PC-9 (cell line): ENCODE measurements at regions not wholly inside any gene's neighbourhood (a gene's known extent, or its start where the extent isn't known, plus 50 kb on each side); places are given as distances from the start of the nearest gene placed in this dataset.

Source experiments
- BruUV-seq: library from RNA; stranded (reverse); fragments of 400-500 nt; replicated peaks from 2 replicates; lab custom pipeline; 2021; lab: Mats Ljungman, UMichigan
- CTCF ChIA-PET: fragments of 300-600 bp; sonication (Branson Sonifier 250); formaldehyde crosslinking; loops from one replicate; lab custom pipeline; 2022; ENCODE audit warnings: antibody characterized with exemption; lab: Charles Lee
- POLR2A ChIA-PET: fragments of 300-600 bp; sonication (Branson Sonifier 250); formaldehyde crosslinking; loops from one replicate; lab custom pipeline; 2022; ENCODE audit warnings: antibody characterized with exemption; ENCODE audit not compliant: unreplicated experiment; lab: Charles Lee
- DNase-seq, 2 experiments: peaks; one replicate each; pipeline versions ENCODE4 v3.0.0 to v3.0.0-alpha.2; 2015 to 2022; ENCODE audit warnings: mixed read lengths in 1 of 2
- H2AFZ ChIP-seq: fragments of 200-600 bp; sonication (generic); 2 replicates; pipeline ENCODE4 v1.8.1; 2017; ENCODE audit warnings: antibody characterized with exemption
- H3F3A ChIP-seq: fragments of 200-600 bp; sonication (generic); 2 replicates; pipeline ENCODE4 v1.8.1; 2017; ENCODE audit warnings: antibody characterized with exemption, mild to moderate bottlenecking, low read depth; ENCODE audit not compliant: insufficient read depth
- H3K27ac ChIP-seq: fragments of 200-600 bp; sonication (generic); 2 replicates; pipeline ENCODE4 v1.6.1; 2016; ENCODE audit warnings: mixed run types
- H3K27me3 ChIP-seq: fragments of 200-600 bp; sonication (generic); 2 replicates; pipeline ENCODE4 v1.6.1; 2016; ENCODE audit warnings: low read depth, mixed run types; ENCODE audit not compliant: insufficient read depth
- H3K36me3 ChIP-seq: fragments of 200-600 bp; sonication (generic); 2 replicates; pipeline ENCODE4 v1.6.1; 2016; ENCODE audit warnings: low read depth, mixed run types
- H3K4me1 ChIP-seq: fragments of 200-600 bp; sonication (generic); replicated peaks from 2 replicates; pipeline ENCODE4 v1.6.1; 2016; ENCODE audit warnings: mixed run types; ENCODE audit not compliant: insufficient read depth
- H3K4me2 ChIP-seq: fragments of 200-600 bp; sonication (generic); 2 replicates; pipeline ENCODE4 v1.6.1; 2017; ENCODE audit warnings: mixed run types
- H3K4me3 ChIP-seq: fragments of 200-600 bp; sonication (generic); 2 replicates; pipeline ENCODE4 v1.6.1; 2016; ENCODE audit warnings: mixed run types
- H3K79me2 ChIP-seq: fragments of 200-600 bp; sonication (generic); 2 replicates; pipeline ENCODE4 v1.6.1; 2017; ENCODE audit warnings: low read depth, mixed run types
- H3K9me2 ChIP-seq: fragments of 200-600 bp; sonication (generic); 2 replicates; pipeline ENCODE4 v1.8.1; 2017; ENCODE audit warnings: mild to moderate bottlenecking; ENCODE audit not compliant: insufficient read depth
- H3K9me3 ChIP-seq: fragments of 200-600 bp; sonication (generic); 2 replicates; pipeline ENCODE4 v1.8.1; 2016; ENCODE audit warnings: low read depth; ENCODE audit not compliant: insufficient read depth
- H4K20me1 ChIP-seq: fragments of 200-600 bp; sonication (generic); 2 replicates; pipeline ENCODE4 v1.8.1; 2017; ENCODE audit not compliant: insufficient read depth
- CTCF ChIP-seq: fragments of 200-600 bp; sonication (generic); conservative IDR thresholded peaks from 2 replicates; pipeline ENCODE4 v1.6.1; 2017; ENCODE audit warnings: mixed run types, antibody characterized with exemption, mild to moderate bottlenecking, moderate library complexity
- EZH2 ChIP-seq: fragments of 200-600 bp; sonication (generic); IDR thresholded peaks from 2 replicates; pipeline ENCODE4 v1.8.0; 2017; ENCODE audit warnings: antibody characterized with exemption, low read depth
- intact Hi-C: fragments of 100-400 bp; cut with micrococcal nuclease; formaldehyde crosslinking; loops from one replicate; pipeline ENCODE4 v1.10.0; 2022; ENCODE audit not compliant: unreplicated experiment

GRCh38 chr12:13913371-13913770 lies 68.0 kb downstream of the GRIN2B start:
- BruUV-seq = no TSS peak
- TF ChIP-seq CTCF (no peak), EZH2 (no peak)
- no peak overlapping the region for H2AFZ ChIP-seq
- H3F3A ChIP-seq = no peaks in the 10 kb centered on the region
- H3K27ac ChIP-seq = no peak overlapping the region
- DNase-seq = no peak
- H3K9me2 ChIP-seq = no peaks in the 10 kb centered on the region
- H3K9me3 ChIP-seq = no peaks in the 10 kb centered on the region
- peaks cover 24% of the 10 kb centered on the region; the same call in 1 of the 2 replicates for H3K27me3 ChIP-seq
- H3K4me2 ChIP-seq = no peak overlapping the region
- no peak overlapping the region for H3K4me3 ChIP-seq
- intact Hi-C loops = no loop called here
- no peaks in the 10 kb centered on the region for H3K36me3 ChIP-seq
- no peaks in the 10 kb centered on the region for H3K79me2 ChIP-seq
- no peaks in the 10 kb centered on the region for H4K20me1 ChIP-seq
- POLR2A ChIA-PET = no interaction called here
- CTCF ChIA-PET = no interaction called here
- H3K4me1 ChIP-seq = no peaks in the 10 kb centered on the region

- ChIA-PET POLR2A (no interaction called here), CTCF (no interaction called here)
- no peaks in the 10 kb centered on the region for H3K79me2 ChIP-seq
- no peak overlapping the region for H3K4me2 ChIP-seq
- DNase-seq = no peak
- intact Hi-C loops = no loop called here
- no peaks in the 10 kb centered on the region for H3K36me3 ChIP-seq
- H2AFZ ChIP-seq = no peak overlapping the region
- H3K9me2 ChIP-seq = no peaks in the 10 kb centered on the region
- no peaks in the 10 kb centered on the region for H4K20me1 ChIP-seq
- no peak overlapping the region for H3K4me3 ChIP-seq
- no peaks in the 10 kb centered on the region for H3K9me3 ChIP-seq
- no peaks in the 10 kb centered on the region for H3F3A ChIP-seq
- TF ChIP-seq CTCF (no peak), EZH2 (no peak)
- H3K27me3 ChIP-seq = peaks cover 19% of the 10 kb centered on the region; the same call in 1 of the 2 replicates
- no TSS peak for BruUV-seq
- no peaks in the 10 kb centered on the region for H3K4me1 ChIP-seq
- H3K27ac ChIP-seq = no peak overlapping the region
Observed at GRCh38 chr12:13911756-13912554, 69.4 kb downstream of the GRIN2B start.

GRCh38 chr12:13905794-13906193 lies 75.6 kb downstream of the GRIN2B start:
- H3K4me3 ChIP-seq = no peak overlapping the region
- H3K4me2 ChIP-seq = no peak overlapping the region
- ChIA-PET CTCF (no interaction called here), POLR2A (no interaction called here)
- H4K20me1 ChIP-seq = no peaks in the 10 kb centered on the region
- no peaks in the 10 kb centered on the region for H3K79me2 ChIP-seq
- TF ChIP-seq EZH2 = no peak
- TF ChIP-seq CTCF = no peak
- H3K27me3 ChIP-seq = peaks cover 4% of the 10 kb centered on the region; the same call in 1 of the 2 replicates
- no peak for DNase-seq
- H3F3A ChIP-seq = no peaks in the 10 kb centered on the region
- no TSS peak for BruUV-seq
- no peaks in the 10 kb centered on the region for H3K9me3 ChIP-seq
- H3K27ac ChIP-seq = no peak overlapping the region
- H3K4me1 ChIP-seq = no peaks in the 10 kb centered on the region
- no peaks in the 10 kb centered on the region for H3K36me3 ChIP-seq
- peak overlapping the region; percentile 28; the same call in 1 of the 2 replicates for H2AFZ ChIP-seq
- intact Hi-C loops = no loop called here
- no peaks in the 10 kb centered on the region for H3K9me2 ChIP-seq
